CD4-positive, alpha-beta T cell (primary cell): ENCODE measurements at regions not wholly inside any gene's neighbourhood (a gene's known extent, or its start where the extent isn't known, plus 50 kb on each side); places are given as distances from the start of the nearest gene placed in this dataset.

Source experiments
- ATAC-seq: fragments of 200-7000 bp; cut with Tn5 transposase; one replicate; pipeline ENCODE4 v1.10.0; 2022; ENCODE audit warnings: mild to moderate bottlenecking; ENCODE audit not compliant: poor library complexity
- CTCF ChIA-PET: fragments of 350-600 bp; sonication (Branson Sonifier 250); formaldehyde crosslinking; loops from one replicate; lab custom pipeline; 2021; ENCODE audit warnings: antibody characterized with exemption, inconsistent platforms; lab: Charles Lee
- POLR2A ChIA-PET: fragments of 350-600 bp; sonication (Branson Sonifier 250); formaldehyde crosslinking; loops from one replicate; lab custom pipeline; 2021; ENCODE audit warnings: antibody characterized with exemption, inconsistent platforms; lab: Charles Lee
- DNase-seq, 14 experiments: peaks; one replicate each; pipeline ENCODE4 v3.0.0-alpha.2; 2013 to 2020; ENCODE audit warnings: mixed read lengths in 2 of 14
- H3K27ac ChIP-seq, 2 donors: one replicate each; pipeline versions ENCODE4 v1.5.1 to v1.7.0; 2013; ENCODE audit warnings: low read length in 2 of 2, low read depth in 1 of 2, mild to moderate bottlenecking in 1 of 2
- H3K27me3 ChIP-seq, 2 experiments: 1 replicate in 1 of 2; 2 replicates in 1 of 2; pipeline versions ENCODE4 v1.6.1 to v1.7.0; 2013; ENCODE audit warnings: low read length in 2 of 2, control low read depth in 1 of 2, mild to moderate bottlenecking in 1 of 2, moderate library complexity in 1 of 2; ENCODE audit not compliant: insufficient read depth in 2 of 2, control insufficient read depth in 1 of 2
- H3K36me3 ChIP-seq: one replicate; pipeline ENCODE4 v1.6.1; 2013; ENCODE audit warnings: low read length, control low read depth; ENCODE audit not compliant: insufficient read depth
- H3K4me1 ChIP-seq: one replicate; pipeline ENCODE4 v1.6.1; 2013; ENCODE audit warnings: low read length, control low read depth; ENCODE audit not compliant: insufficient read depth
- H3K4me3 ChIP-seq: one replicate; pipeline ENCODE4 v1.5.1; 2013; ENCODE audit warnings: mild to moderate bottlenecking, low read length, moderate library complexity
- H3K9me3 ChIP-seq, 2 experiments: 1 replicate in 1 of 2; 2 replicates in 1 of 2; pipeline versions ENCODE4 v1.6.1 to v1.7.0; 2013; ENCODE audit warnings: low read length in 2 of 2, mild to moderate bottlenecking in 2 of 2, control low read depth in 1 of 2, moderate library complexity in 1 of 2; ENCODE audit not compliant: control insufficient read depth in 1 of 2, insufficient read depth in 1 of 2
- H3K27ac Mint-ChIP-seq: one replicate; pipeline ENCODE4 v1.8.0; 2020; ENCODE audit warnings: mixed read lengths
- H3K27me3 Mint-ChIP-seq: one replicate; pipeline ENCODE4 v1.8.0; 2021; ENCODE audit warnings: mixed read lengths
- H3K36me3 Mint-ChIP-seq: one replicate; pipeline ENCODE4 v1.8.0; 2021; ENCODE audit warnings: low read depth, mixed read lengths
- H3K4me1 Mint-ChIP-seq: one replicate; pipeline ENCODE4 v1.8.0; 2021; ENCODE audit warnings: low read depth, mixed read lengths
- H3K4me3 Mint-ChIP-seq: one replicate; pipeline ENCODE4 v1.8.0; 2020; ENCODE audit warnings: mild to moderate bottlenecking, mixed read lengths
- H3K9me3 Mint-ChIP-seq: one replicate; pipeline ENCODE4 v1.8.0; 2020; ENCODE audit warnings: mixed read lengths
- CTCF ChIP-seq: fragments of 200-600 bp; IDR thresholded peaks from one replicate; pipeline ENCODE4 v1.8.0; 2022; ENCODE audit warnings: antibody characterized with exemption, mild to moderate bottlenecking
- intact Hi-C, 2 experiments: fragments of 100-400 bp; cut with DNase I in 1 of 2; cut with micrococcal nuclease in 1 of 2; formaldehyde crosslinking; loops; one replicate each; pipeline versions ENCODE4 v1.15.1 to v1.9.0; 2023 to 2025; cut with DNase I, micrococcal nuclease

- peaks cover 22% of the 10 kb centered on the region for H3K27me3 Mint-ChIP-seq
- POLR2A ChIA-PET = no interaction called here
- DNase-seq = no peak
- H3K36me3 Mint-ChIP-seq = no peaks in the 10 kb centered on the region
- no peak overlapping the region for H3K4me3 ChIP-seq
- no peaks in the 10 kb centered on the region for H3K4me1 ChIP-seq
- H3K4me3 Mint-ChIP-seq = no peak overlapping the region
- intact Hi-C loops = no loop called here
- no peak overlapping the region for H3K27ac Mint-ChIP-seq
- H3K36me3 ChIP-seq = no peaks in the 10 kb centered on the region
- peaks cover 0 to 5% of the 10 kb centered on the region in 2 experiments for H3K27me3 ChIP-seq
- CTCF ChIA-PET = no interaction called here
- no peak for ATAC-seq
- H3K4me1 Mint-ChIP-seq = no peaks in the 10 kb centered on the region
- H3K9me3 ChIP-seq = peaks cover 0 to 9% of the 10 kb centered on the region in 2 experiments
- TF ChIP-seq CTCF = no peak
- H3K9me3 Mint-ChIP-seq = no peaks in the 10 kb centered on the region
- H3K27ac ChIP-seq = no peak overlapping the region
Measured at GRCh38 chr17:79534111-79534510, 76.7 kb downstream of the RBFOX3 start.

DNA sequence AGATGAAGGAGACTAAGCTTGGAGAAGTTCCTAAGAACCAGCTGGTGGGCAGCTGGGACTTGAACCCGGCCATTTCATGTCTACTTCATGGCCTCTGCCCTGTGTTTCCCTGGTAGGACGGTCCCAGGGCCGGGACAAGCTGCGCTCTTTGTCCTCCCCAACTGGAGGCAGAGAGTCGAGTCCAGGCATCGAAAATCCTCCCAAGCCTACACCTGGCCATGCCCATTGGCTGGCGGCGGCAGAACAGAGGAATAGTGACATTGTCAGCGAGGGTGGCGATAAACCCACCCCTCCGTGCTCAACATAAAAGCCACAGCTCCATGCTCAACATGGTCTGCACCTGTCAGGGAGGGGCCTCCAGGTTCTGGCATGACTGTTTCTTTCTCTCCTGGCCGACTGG lies 77.7 kb downstream of the RBFOX3 start:
- Histone ChIP-seq H3K4me1 (no peaks in the 10 kb centered on the region), H3K9me3 (peaks cover 0 to 9% of the 10 kb centered on the region in 2 experiments), H3K27ac (no peak overlapping the region), H3K27me3 (peaks cover 0 to 5% of the 10 kb centered on the region in 2 experiments), H3K36me3 (no peaks in the 10 kb centered on the region), H3K4me3 (no peak overlapping the region)
- TF ChIP-seq CTCF = no peak
- Mint-ChIP-seq H3K27ac (no peak overlapping the region), H3K9me3 (no peaks in the 10 kb centered on the region), H3K27me3 (peaks cover 30% of the 10 kb centered on the region), H3K36me3 (no peaks in the 10 kb centered on the region), H3K4me3 (no peak overlapping the region), H3K4me1 (no peaks in the 10 kb centered on the region)
- POLR2A ChIA-PET = no interaction called here
- intact Hi-C loops = no loop called here
- no peak for ATAC-seq
- CTCF ChIA-PET = no interaction called here
- no peak for DNase-seq

DNA sequence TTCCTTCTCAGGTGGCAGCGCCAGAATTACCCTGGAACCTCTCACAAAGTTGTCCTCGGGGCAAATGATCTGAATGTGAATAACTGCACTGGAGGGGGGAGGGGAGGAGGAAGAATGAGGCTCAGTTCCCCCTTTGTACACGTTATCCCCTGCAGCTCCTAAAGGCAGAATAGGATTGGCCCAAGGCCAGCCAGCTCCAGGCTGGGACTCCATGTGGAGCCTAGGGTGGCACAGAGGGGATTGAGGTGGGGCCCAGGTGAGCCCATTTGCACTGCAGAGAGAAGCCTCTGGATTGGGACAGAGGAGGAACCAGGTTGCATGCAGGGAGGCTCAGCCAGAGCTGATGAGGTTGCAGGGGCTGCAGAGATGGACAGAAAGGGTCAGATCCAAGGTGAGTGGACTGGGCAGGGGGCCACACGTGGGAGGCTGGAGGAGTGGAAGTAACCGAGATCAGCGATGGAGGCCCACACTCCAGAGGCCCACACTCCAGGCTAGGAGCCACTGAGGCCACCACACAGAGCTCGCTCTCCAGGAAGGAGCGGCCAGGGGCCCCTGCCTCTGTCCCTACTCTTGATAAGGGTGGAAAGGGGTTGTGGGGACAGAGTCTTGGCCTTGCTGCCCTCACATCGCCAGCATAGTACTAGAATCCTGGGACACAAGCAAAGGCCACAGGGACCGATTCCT lies 78.6 kb downstream of the RBFOX3 start:
- H3K27me3 ChIP-seq = peaks cover 0 to 9% of the 10 kb centered on the region in 2 experiments
- no peak overlapping the region for H3K4me3 Mint-ChIP-seq
- no peaks in the 10 kb centered on the region for H3K36me3 ChIP-seq
- no peak overlapping the region for H3K4me3 ChIP-seq
- CTCF ChIA-PET = no interaction called here
- no peak overlapping the region for H3K27ac ChIP-seq
- H3K36me3 Mint-ChIP-seq = no peaks in the 10 kb centered on the region
- POLR2A ChIA-PET = no interaction called here
- ATAC-seq (no peak), DNase-seq (no peak)
- H3K4me1 ChIP-seq = no peaks in the 10 kb centered on the region
- H3K9me3 ChIP-seq = peaks cover 0 to 9% of the 10 kb centered on the region in 2 experiments
- no peaks in the 10 kb centered on the region for H3K4me1 Mint-ChIP-seq
- TF ChIP-seq CTCF = no peak
- no peaks in the 10 kb centered on the region for H3K9me3 Mint-ChIP-seq
- intact Hi-C loops = no loop called here
- no peak overlapping the region for H3K27ac Mint-ChIP-seq
- H3K27me3 Mint-ChIP-seq = peaks cover 33% of the 10 kb centered on the region
